ENCODE measurements at regions not wholly inside any gene's neighbourhood (a gene's known extent, or its start where the extent isn't known, plus 50 kb on each side); places are given as distances from the start of the nearest gene placed in this dataset.
"Not testable (repeated sequence)": the region's sequence is repeated elsewhere in the genome, so short reads cannot be mapped to it uniquely, and the experiment has no call there.

GRCh38 chr6:76861403-76861802 is 601.9 kb downstream of the HTR1B start:
- Histone ChIP-seq H3K4me3 (ENCODE audit: low read depth, low read length) (no peak overlapping the region), H3K9me3 (ENCODE audit: control insufficient read depth, insufficient read depth, low read length) (no peaks in the 10 kb centered on the region), H3K27me3 (ENCODE audit: control insufficient read depth, insufficient read depth, low read length) (no peaks in the 10 kb centered on the region), H3K27ac (ENCODE audit: low read depth, low read length) (no peak overlapping the region), H3K36me3 (ENCODE audit: control insufficient read depth, insufficient read depth, low read length) (no peaks in the 10 kb centered on the region), H3K4me1 (ENCODE audit: control insufficient read depth, insufficient read depth, low read length) (no peaks in the 10 kb centered on the region)
- WGBS (ENCODE audit: insufficient coverage): 36% methylated on average over 1 of the region's 2 CpGs
- no peak for DNase-seq (ENCODE audit: low read depth in 4 of 6, low spot score in 6 of 6)

GRCh38 chr6:76856065-76856464 is 607.2 kb downstream of the HTR1B start:
- Histone ChIP-seq H3K27ac (ENCODE audit: low read depth, low read length) (no peak overlapping the region), H3K4me1 (ENCODE audit: control insufficient read depth, insufficient read depth, low read length) (no peaks in the 10 kb centered on the region), H3K27me3 (ENCODE audit: control insufficient read depth, insufficient read depth, low read length) (no peaks in the 10 kb centered on the region), H3K9me3 (ENCODE audit: control insufficient read depth, insufficient read depth, low read length) (no peaks in the 10 kb centered on the region), H3K36me3 (ENCODE audit: control insufficient read depth, insufficient read depth, low read length) (no peaks in the 10 kb centered on the region), H3K4me3 (ENCODE audit: low read depth, low read length) (no peak overlapping the region)
- peak in 1 of 6 donors; percentile 16 for DNase-seq (ENCODE audit: low read depth in 4 of 6, low spot score in 6 of 6)
- no CpG with 5 or more reads among the region's 5 CpGs for WGBS (ENCODE audit: insufficient coverage)

- no peak for DNase-seq (ENCODE audit: low read depth in 4 of 6, low spot score in 6 of 6)
- no peak overlapping the region for H3K4me3 ChIP-seq (ENCODE audit: low read depth, low read length)
- H3K27me3 ChIP-seq (ENCODE audit: control insufficient read depth, insufficient read depth, low read length): no peaks in the 10 kb centered on the region
- H3K36me3 ChIP-seq (ENCODE audit: control insufficient read depth, insufficient read depth, low read length): no peaks in the 10 kb centered on the region
- no peaks in the 10 kb centered on the region for H3K9me3 ChIP-seq (ENCODE audit: control insufficient read depth, insufficient read depth, low read length)
- no CpG with 5 or more reads among the region's 1 CpG for WGBS (ENCODE audit: insufficient coverage)
- H3K27ac ChIP-seq (ENCODE audit: low read depth, low read length): no peak overlapping the region
- no peaks in the 10 kb centered on the region for H3K4me1 ChIP-seq (ENCODE audit: control insufficient read depth, insufficient read depth, low read length)
Measured at GRCh38 chr6:76852776-76853175, 610.5 kb downstream of the HTR1B start.

- WGBS (ENCODE audit: insufficient coverage): 81% methylated on average over 9 of the region's 9 CpGs
- H3K27ac ChIP-seq (ENCODE audit: low read depth, low read length); H3K4me1 ChIP-seq (ENCODE audit: control insufficient read depth, insufficient read depth, low read length); H3K4me3 ChIP-seq (ENCODE audit: low read depth, low read length); H3K36me3 ChIP-seq (ENCODE audit: control insufficient read depth, insufficient read depth, low read length); DNase-seq (ENCODE audit: low read depth in 4 of 6, low spot score in 6 of 6); H3K9me3 ChIP-seq (ENCODE audit: control insufficient read depth, insufficient read depth, low read length); H3K27me3 ChIP-seq (ENCODE audit: control insufficient read depth, insufficient read depth, low read length): not testable (repeated sequence)
Measured at GRCh38 chr6:76849274-76849970, 613.9 kb downstream of the HTR1B start.

- no CpG with 5 or more reads among the region's 1 CpG for WGBS (ENCODE audit: insufficient coverage)
Measured at GRCh38 chr6:76843054-76843822, 620.1 kb downstream of the HTR1B start.

GRCh38 chr6:76840865-76841264 is 622.4 kb downstream of the HTR1B start:
- DNase-seq (ENCODE audit: low read depth in 4 of 6, low spot score in 6 of 6): peak in 1 of 6 donors; percentile 17
- Histone ChIP-seq H3K27ac (ENCODE audit: low read depth, low read length) (no peak overlapping the region), H3K36me3 (ENCODE audit: control insufficient read depth, insufficient read depth, low read length) (no peaks in the 10 kb centered on the region), H3K9me3 (ENCODE audit: control insufficient read depth, insufficient read depth, low read length) (peaks cover 2% of the 10 kb centered on the region), H3K4me1 (ENCODE audit: control insufficient read depth, insufficient read depth, low read length) (no peaks in the 10 kb centered on the region), H3K27me3 (ENCODE audit: control insufficient read depth, insufficient read depth, low read length) (no peaks in the 10 kb centered on the region), H3K4me3 (ENCODE audit: low read depth, low read length) (no peak overlapping the region)
- no CpG with 5 or more reads among the region's 3 CpGs for WGBS (ENCODE audit: insufficient coverage)

More at GRCh38 chr6:76843054-76843822, 620.1 kb downstream of the HTR1B start:
- no peak overlapping the region for H3K4me3 ChIP-seq (ENCODE audit: low read depth, low read length)
- H3K36me3 ChIP-seq (ENCODE audit: control insufficient read depth, insufficient read depth, low read length): no peaks in the 10 kb centered on the region
- H3K27me3 ChIP-seq (ENCODE audit: control insufficient read depth, insufficient read depth, low read length): no peaks in the 10 kb centered on the region
- H3K9me3 ChIP-seq (ENCODE audit: control insufficient read depth, insufficient read depth, low read length): peaks cover 2% of the 10 kb centered on the region
- H3K4me1 ChIP-seq (ENCODE audit: control insufficient read depth, insufficient read depth, low read length): no peaks in the 10 kb centered on the region
- DNase-seq (ENCODE audit: low read depth in 4 of 6, low spot score in 6 of 6): peak in 1 of 6 donors; percentile 33
- H3K27ac ChIP-seq (ENCODE audit: low read depth, low read length): no peak overlapping the region

GRCh38 chr6:76840041-76840745 is 623.1 kb downstream of the HTR1B start:
- H3K36me3 ChIP-seq (ENCODE audit: control insufficient read depth, insufficient read depth, low read length): no peaks in the 10 kb centered on the region
- no peak for DNase-seq (ENCODE audit: low read depth in 4 of 6, low spot score in 6 of 6)
- H3K27ac ChIP-seq (ENCODE audit: low read depth, low read length): no peak overlapping the region
- H3K4me3 ChIP-seq (ENCODE audit: low read depth, low read length): no peak overlapping the region
- H3K9me3 ChIP-seq (ENCODE audit: control insufficient read depth, insufficient read depth, low read length): peaks cover 2% of the 10 kb centered on the region
- no peaks in the 10 kb centered on the region for H3K4me1 ChIP-seq (ENCODE audit: control insufficient read depth, insufficient read depth, low read length)
- WGBS (ENCODE audit: insufficient coverage): no CpG with 5 or more reads among the region's 3 CpGs
- no peaks in the 10 kb centered on the region for H3K27me3 ChIP-seq (ENCODE audit: control insufficient read depth, insufficient read depth, low read length)

GRCh38 chr6:76839505-76839904 is 623.8 kb downstream of the HTR1B start:
- Histone ChIP-seq H3K4me3 (ENCODE audit: low read depth, low read length) (no peak overlapping the region), H3K36me3 (ENCODE audit: control insufficient read depth, insufficient read depth, low read length) (no peaks in the 10 kb centered on the region), H3K27me3 (ENCODE audit: control insufficient read depth, insufficient read depth, low read length) (no peaks in the 10 kb centered on the region), H3K9me3 (ENCODE audit: control insufficient read depth, insufficient read depth, low read length) (peaks cover under 1% of the 10 kb centered on the region), H3K4me1 (ENCODE audit: control insufficient read depth, insufficient read depth, low read length) (no peaks in the 10 kb centered on the region), H3K27ac (ENCODE audit: low read depth, low read length) (no peak overlapping the region)
- WGBS (ENCODE audit: insufficient coverage): no CpG with 5 or more reads among the region's 2 CpGs
- no peak for DNase-seq (ENCODE audit: low read depth in 4 of 6, low spot score in 6 of 6)

- Histone ChIP-seq H3K36me3 (ENCODE audit: control insufficient read depth, insufficient read depth, low read length) (no peaks in the 10 kb centered on the region), H3K27ac (ENCODE audit: low read depth, low read length) (no peak overlapping the region), H3K9me3 (ENCODE audit: control insufficient read depth, insufficient read depth, low read length) (no peaks in the 10 kb centered on the region), H3K4me3 (ENCODE audit: low read depth, low read length) (no peak overlapping the region), H3K27me3 (ENCODE audit: control insufficient read depth, insufficient read depth, low read length) (no peaks in the 10 kb centered on the region), H3K4me1 (ENCODE audit: control insufficient read depth, insufficient read depth, low read length) (no peaks in the 10 kb centered on the region)
- 92% methylated on average over 4 of the region's 5 CpGs for WGBS (ENCODE audit: insufficient coverage)
- DNase-seq (ENCODE audit: low read depth in 4 of 6, low spot score in 6 of 6): no peak
Measured at GRCh38 chr6:76837564-76837963, 625.7 kb downstream of the HTR1B start.

Data from spinal cord (tissue), 9 donors.